ENCODE measurements at regions not wholly inside any gene's neighbourhood (a gene's known extent, or its start where the extent isn't known, plus 50 kb on each side); places are given as distances from the start of the nearest gene placed in this dataset.

DNA sequence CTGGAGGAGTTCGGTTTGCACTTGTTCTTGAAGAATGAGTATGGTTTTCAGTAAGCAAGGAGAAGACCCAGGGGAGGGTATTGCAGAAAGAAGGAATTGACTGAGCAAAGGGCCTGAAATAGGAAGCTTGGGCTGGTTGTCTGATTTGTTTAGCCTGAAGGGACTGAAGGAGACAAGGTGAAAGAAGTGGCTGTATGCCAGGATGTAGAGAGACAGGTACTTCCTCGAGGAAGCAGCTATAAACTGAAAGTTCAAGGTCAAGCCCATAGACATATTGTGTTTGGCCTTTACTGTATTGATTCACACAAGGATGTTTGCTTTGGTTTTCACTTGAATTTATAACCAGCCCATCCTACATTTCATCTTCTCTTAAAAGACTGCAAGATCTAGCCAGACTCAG lies 183.1 kb downstream of the PALM2AKAP2 start:
- Histone ChIP-seq H3K36me3 (ENCODE audit: control insufficient read depth, insufficient read depth, low read length) (no peaks in the 10 kb centered on the region), H3K4me3 (ENCODE audit: insufficient read depth, low read depth, low read length) (no peak overlapping the region), H3K27me3 (ENCODE audit: control insufficient read depth, insufficient read depth, low read length, poor library complexity, severe bottlenecking) (no peaks in the 10 kb centered on the region), H3K27ac (ENCODE audit: insufficient read depth, low read depth, low read length, poor library complexity, severe bottlenecking) (no peak overlapping the region), H3K9me3 (ENCODE audit: control insufficient read depth, low read length) (no peaks in the 10 kb centered on the region), H3K4me1 (ENCODE audit: control insufficient read depth, insufficient read depth, low read length) (no peaks in the 10 kb centered on the region)
- WGBS, 2 experiments = 88 to 89% methylated on average over 2 of the region's 2 CpGs

GRCh38 chr9:109966643-109967368 lies 186.8 kb downstream of the PALM2AKAP2 start:
- no peaks in the 10 kb centered on the region for H3K36me3 ChIP-seq (ENCODE audit: control insufficient read depth, insufficient read depth, low read length)
- no peaks in the 10 kb centered on the region for H3K4me1 ChIP-seq (ENCODE audit: control insufficient read depth, insufficient read depth, low read length)
- no peaks in the 10 kb centered on the region for H3K9me3 ChIP-seq (ENCODE audit: control insufficient read depth, low read length)
- H3K27ac ChIP-seq (ENCODE audit: insufficient read depth, low read depth, low read length, poor library complexity, severe bottlenecking) = no peak overlapping the region
- no peak overlapping the region for H3K4me3 ChIP-seq (ENCODE audit: insufficient read depth, low read depth, low read length)
- no peaks in the 10 kb centered on the region for H3K27me3 ChIP-seq (ENCODE audit: control insufficient read depth, insufficient read depth, low read length, poor library complexity, severe bottlenecking)
- 94 to 98% methylated on average over 13 of the region's 13 CpGs for WGBS, 2 experiments

GRCh38 chr9:109967651-109968642 lies 187.9 kb downstream of the PALM2AKAP2 start:
- Histone ChIP-seq H3K4me1 (ENCODE audit: control insufficient read depth, insufficient read depth, low read length) (no peaks in the 10 kb centered on the region), H3K36me3 (ENCODE audit: control insufficient read depth, insufficient read depth, low read length) (no peaks in the 10 kb centered on the region), H3K9me3 (ENCODE audit: control insufficient read depth, low read length) (no peaks in the 10 kb centered on the region), H3K27me3 (ENCODE audit: control insufficient read depth, insufficient read depth, low read length, poor library complexity, severe bottlenecking) (no peaks in the 10 kb centered on the region), H3K4me3 (ENCODE audit: insufficient read depth, low read depth, low read length) (no peak overlapping the region), H3K27ac (ENCODE audit: insufficient read depth, low read depth, low read length, poor library complexity, severe bottlenecking) (no peak overlapping the region)
- 90 to 91% methylated on average over 8 of the region's 8 CpGs for WGBS, 2 experiments

DNA sequence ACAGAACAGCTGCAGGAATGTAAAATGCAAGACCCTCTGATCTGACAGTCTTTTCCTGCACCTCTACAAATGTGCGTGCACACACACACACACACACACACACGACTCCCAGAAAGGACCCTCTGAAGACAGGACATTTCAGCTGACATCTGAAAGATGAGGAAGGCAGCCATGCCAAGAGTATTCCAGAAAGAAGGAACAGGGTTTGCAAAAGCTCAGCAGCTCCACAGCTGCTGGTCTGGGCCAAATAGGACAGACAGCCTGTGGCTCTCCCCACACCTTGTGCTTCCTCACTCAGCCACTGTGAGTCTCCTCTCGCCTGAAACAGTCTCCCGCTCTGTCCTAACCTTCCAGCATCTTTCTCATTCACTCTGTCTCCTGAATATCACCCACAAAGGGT lies 189.0 kb downstream of the PALM2AKAP2 start:
- Histone ChIP-seq H3K27me3 (ENCODE audit: control insufficient read depth, insufficient read depth, low read length, poor library complexity, severe bottlenecking) (no peaks in the 10 kb centered on the region), H3K4me3 (ENCODE audit: insufficient read depth, low read depth, low read length) (no peak overlapping the region), H3K36me3 (ENCODE audit: control insufficient read depth, insufficient read depth, low read length) (no peaks in the 10 kb centered on the region), H3K27ac (ENCODE audit: insufficient read depth, low read depth, low read length, poor library complexity, severe bottlenecking) (no peak overlapping the region), H3K9me3 (ENCODE audit: control insufficient read depth, low read length) (no peaks in the 10 kb centered on the region), H3K4me1 (ENCODE audit: control insufficient read depth, insufficient read depth, low read length) (no peaks in the 10 kb centered on the region)
- 60 to 71% methylated on average over 4 of the region's 4 CpGs for WGBS, 2 experiments

DNA sequence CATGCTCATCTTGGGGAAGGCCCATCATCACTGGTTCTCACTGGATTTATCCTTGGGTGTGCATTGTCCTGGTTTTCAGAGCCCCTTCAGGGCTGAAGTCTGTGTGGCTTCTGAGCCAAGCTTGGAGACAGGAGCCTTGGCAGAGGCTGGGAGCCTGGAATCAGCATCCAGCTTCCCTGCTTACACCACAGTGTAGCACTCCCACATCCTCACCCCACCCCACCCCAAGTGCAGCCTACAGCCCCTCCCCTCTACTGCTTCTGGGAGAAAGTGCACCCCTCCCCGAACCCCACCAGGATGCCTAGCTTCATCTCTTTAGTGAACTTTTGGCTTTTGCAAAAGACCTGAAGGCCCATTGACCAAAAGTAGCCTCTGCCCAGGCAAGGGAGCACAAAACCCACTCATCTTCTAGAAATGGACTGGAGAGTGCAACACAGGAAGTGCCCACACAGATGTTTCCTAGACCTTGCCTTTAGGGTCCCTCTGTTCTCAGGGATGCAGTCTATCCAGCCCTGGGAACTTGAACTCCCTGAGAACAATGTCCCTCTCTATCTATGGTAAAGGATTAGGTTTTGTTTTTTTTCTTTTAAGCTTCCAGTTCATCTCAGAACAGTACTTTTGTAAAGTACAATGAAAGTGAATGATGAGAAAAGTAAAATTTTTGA lies 189.7 kb downstream of the PALM2AKAP2 start:
- H3K27me3 ChIP-seq (ENCODE audit: control insufficient read depth, insufficient read depth, low read length, poor library complexity, severe bottlenecking) = no peaks in the 10 kb centered on the region
- H3K27ac ChIP-seq (ENCODE audit: insufficient read depth, low read depth, low read length, poor library complexity, severe bottlenecking) = no peak overlapping the region
- no peak overlapping the region for H3K4me3 ChIP-seq (ENCODE audit: insufficient read depth, low read depth, low read length)
- no peaks in the 10 kb centered on the region for H3K36me3 ChIP-seq (ENCODE audit: control insufficient read depth, insufficient read depth, low read length)
- H3K9me3 ChIP-seq (ENCODE audit: control insufficient read depth, low read length) = no peaks in the 10 kb centered on the region
- WGBS, 2 experiments = 71 to 100% methylated on average over 1 of the region's 1 CpG
- H3K4me1 ChIP-seq (ENCODE audit: control insufficient read depth, insufficient read depth, low read length) = no peaks in the 10 kb centered on the region

DNA sequence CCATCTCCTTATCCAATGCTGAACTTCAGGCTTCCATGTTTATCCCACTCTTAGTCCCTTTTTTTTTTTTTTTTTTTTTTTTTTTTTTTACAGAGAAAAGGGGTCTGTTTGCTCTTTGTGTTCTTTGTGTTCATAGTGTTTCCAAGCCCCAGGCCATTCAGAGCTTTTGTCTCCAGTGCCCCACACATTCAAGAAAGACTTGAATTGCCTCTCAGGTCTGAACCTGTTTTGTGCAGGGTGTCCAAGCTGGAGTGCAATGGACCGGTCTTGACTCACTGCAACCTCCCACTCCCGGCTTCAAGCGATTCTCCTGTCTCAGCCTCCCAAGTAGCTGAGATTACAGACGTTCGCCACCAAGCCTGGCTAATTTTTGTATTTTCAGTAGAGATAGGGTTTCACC lies 191.2 kb downstream of the PALM2AKAP2 start:
- H3K27ac ChIP-seq (ENCODE audit: insufficient read depth, low read depth, low read length, poor library complexity, severe bottlenecking) = no peak overlapping the region
- no peaks in the 10 kb centered on the region for H3K4me1 ChIP-seq (ENCODE audit: control insufficient read depth, insufficient read depth, low read length)
- no peaks in the 10 kb centered on the region for H3K9me3 ChIP-seq (ENCODE audit: control insufficient read depth, low read length)
- H3K27me3 ChIP-seq (ENCODE audit: control insufficient read depth, insufficient read depth, low read length, poor library complexity, severe bottlenecking) = no peaks in the 10 kb centered on the region
- WGBS, 2 experiments = 91 to 98% methylated on average over 5 of the region's 5 CpGs
- H3K36me3 ChIP-seq (ENCODE audit: control insufficient read depth, insufficient read depth, low read length) = no peaks in the 10 kb centered on the region
- H3K4me3 ChIP-seq (ENCODE audit: insufficient read depth, low read depth, low read length) = no peak overlapping the region

- H3K36me3 ChIP-seq (ENCODE audit: control insufficient read depth, insufficient read depth, low read length) = no peaks in the 10 kb centered on the region
- no peaks in the 10 kb centered on the region for H3K27me3 ChIP-seq (ENCODE audit: control insufficient read depth, insufficient read depth, low read length, poor library complexity, severe bottlenecking)
- H3K4me1 ChIP-seq (ENCODE audit: control insufficient read depth, insufficient read depth, low read length) = no peaks in the 10 kb centered on the region
- 91 to 92% methylated on average over 6 of the region's 6 CpGs for WGBS, 2 experiments
- H3K27ac ChIP-seq (ENCODE audit: insufficient read depth, low read depth, low read length, poor library complexity, severe bottlenecking) = no peak overlapping the region
- no peak overlapping the region for H3K4me3 ChIP-seq (ENCODE audit: insufficient read depth, low read depth, low read length)
- no peaks in the 10 kb centered on the region for H3K9me3 ChIP-seq (ENCODE audit: control insufficient read depth, low read length)
Measured at GRCh38 chr9:109972026-109972882, 192.3 kb downstream of the PALM2AKAP2 start.

DNA sequence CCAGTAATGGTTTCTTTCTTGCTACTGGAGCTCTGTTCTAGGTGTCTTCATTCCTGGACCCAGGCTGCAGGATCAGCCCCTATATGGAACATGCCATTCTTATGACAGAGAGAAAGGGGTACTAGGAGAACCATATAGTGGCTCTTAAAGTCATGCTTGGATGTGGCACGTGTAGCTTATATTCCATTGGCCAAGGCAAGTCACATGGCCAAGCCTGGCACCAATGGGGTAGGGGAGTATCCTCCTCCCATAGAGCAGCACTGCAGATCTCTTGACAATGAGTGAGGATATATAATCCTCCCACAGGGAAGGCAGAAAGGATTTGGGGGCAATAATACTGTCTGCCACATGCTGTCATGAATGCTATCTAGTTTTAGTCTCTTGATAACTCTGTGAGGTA lies 193.3 kb downstream of the PALM2AKAP2 start:
- 92 to 97% methylated on average over 1 of the region's 1 CpG for WGBS, 2 experiments
- H3K9me3 ChIP-seq (ENCODE audit: control insufficient read depth, low read length) = no peaks in the 10 kb centered on the region
- H3K27ac ChIP-seq (ENCODE audit: insufficient read depth, low read depth, low read length, poor library complexity, severe bottlenecking) = no peak overlapping the region
- no peaks in the 10 kb centered on the region for H3K27me3 ChIP-seq (ENCODE audit: control insufficient read depth, insufficient read depth, low read length, poor library complexity, severe bottlenecking)
- H3K4me1 ChIP-seq (ENCODE audit: control insufficient read depth, insufficient read depth, low read length) = no peaks in the 10 kb centered on the region
- H3K36me3 ChIP-seq (ENCODE audit: control insufficient read depth, insufficient read depth, low read length) = no peaks in the 10 kb centered on the region
- H3K4me3 ChIP-seq (ENCODE audit: insufficient read depth, low read depth, low read length) = no peak overlapping the region

DNA sequence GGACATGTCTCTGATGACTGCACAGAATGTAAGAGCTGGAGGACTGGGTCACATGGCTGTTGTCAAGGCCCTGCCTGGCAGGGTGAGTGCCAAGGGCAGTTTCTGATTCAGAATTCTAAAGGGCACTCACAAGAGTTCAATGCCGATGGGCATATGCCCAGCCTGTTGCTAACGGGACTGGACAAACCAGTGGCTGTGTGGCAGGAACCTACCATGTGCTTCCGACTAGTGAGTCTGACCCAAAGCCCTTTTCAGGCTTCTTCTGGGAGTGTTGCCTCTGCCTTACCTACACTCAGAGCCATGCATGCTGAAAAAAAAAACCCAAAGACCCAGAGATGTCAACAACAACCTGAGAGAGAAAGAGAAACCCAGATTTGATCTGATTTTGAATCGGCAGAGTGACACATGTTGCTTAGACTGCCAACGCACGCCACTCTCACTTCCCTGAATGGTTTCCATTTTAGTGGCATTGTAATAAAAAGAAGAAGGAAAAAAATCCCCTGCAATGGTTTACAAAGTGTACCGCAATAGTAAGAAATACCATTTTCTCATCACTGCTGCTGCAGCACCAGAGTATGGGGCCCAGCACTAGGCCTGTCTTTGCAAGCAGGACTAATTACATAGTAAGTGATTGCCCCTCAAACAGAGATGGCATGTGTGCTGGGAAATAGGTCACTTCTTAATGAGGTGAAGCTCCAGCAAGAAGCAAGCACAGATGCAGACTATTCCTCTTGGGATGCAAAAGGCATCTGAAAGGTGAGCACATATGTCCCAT lies 194.3 kb downstream of the PALM2AKAP2 start:
- H3K27ac ChIP-seq (ENCODE audit: insufficient read depth, low read depth, low read length, poor library complexity, severe bottlenecking) = no peak overlapping the region
- H3K9me3 ChIP-seq (ENCODE audit: control insufficient read depth, low read length) = no peaks in the 10 kb centered on the region
- no peaks in the 10 kb centered on the region for H3K4me1 ChIP-seq (ENCODE audit: control insufficient read depth, insufficient read depth, low read length)
- 93 to 94% methylated on average over 7 of the region's 7 CpGs for WGBS, 2 experiments
- no peaks in the 10 kb centered on the region for H3K27me3 ChIP-seq (ENCODE audit: control insufficient read depth, insufficient read depth, low read length, poor library complexity, severe bottlenecking)
- no peak overlapping the region for H3K4me3 ChIP-seq (ENCODE audit: insufficient read depth, low read depth, low read length)
- H3K36me3 ChIP-seq (ENCODE audit: control insufficient read depth, insufficient read depth, low read length) = no peaks in the 10 kb centered on the region

Measured in ectodermal cell (in vitro differentiated cells).